Lower leg skin (tissue), 3 donors: ENCODE measurements at regions not wholly inside any gene's neighbourhood (a gene's known extent, or its start where the extent isn't known, plus 50 kb on each side); places are given as distances from the start of the nearest gene placed in this dataset.

Experiments used
- CTCF ChIP-seq, 3 donors: fragments of 450-650 bp; IDR thresholded peaks; one replicate each; pipeline ENCODE4 v1.5.1; 2016; ENCODE audit warnings: antibody characterized with exemption in 3 of 3, mild to moderate bottlenecking in 3 of 3, moderate library complexity in 2 of 3
- POLR2A ChIP-seq, 2 donors: fragments of 450-650 bp; IDR thresholded peaks; one replicate each; pipeline ENCODE4 v1.6.1; 2016 to 2017; ENCODE audit warnings: antibody characterized with exemption in 2 of 2, mild to moderate bottlenecking in 1 of 2, moderate library complexity in 1 of 2

GRCh38 chr6:85390105-85390728 lies 59.7 kb upstream of the NT5E start:
- no peak for TF ChIP-seq CTCF (IDR thresholded peaks at IDR 0.05)
- no peak for TF ChIP-seq POLR2A (IDR thresholded peaks at IDR 0.05)
